Lower lobe of right lung (tissue), 2 donors: ENCODE measurements at regions not wholly inside any gene's neighbourhood (a gene's known extent, or its start where the extent isn't known, plus 50 kb on each side); places are given as distances from the start of the nearest gene placed in this dataset.
"Not testable (repeated sequence)": the region's sequence is repeated elsewhere in the genome, so short reads cannot be mapped to it uniquely, and the experiment has no call there.

Experiments
- ATAC-seq, 2 donors: fragments of 200-7000 bp; cut with Tn5 transposase; one replicate each; pipeline ENCODE4 v1.9.1; 2020 to 2022; ENCODE audit warnings: mild to moderate bottlenecking in 2 of 2, moderate library complexity in 2 of 2
- DNase-seq: peaks from one replicate; pipeline ENCODE4 v3.0.0-alpha.2; 2020
- H3K27ac ChIP-seq: fragments of 200-600 bp; one replicate; pipeline ENCODE4 v1.8.0; 2022
- H3K27me3 ChIP-seq: fragments of 200-600 bp; one replicate; pipeline ENCODE4 v1.8.0; 2022; ENCODE audit warnings: low read depth
- H3K36me3 ChIP-seq: fragments of 200-600 bp; one replicate; pipeline ENCODE4 v1.8.0; 2022; ENCODE audit warnings: mild to moderate bottlenecking
- H3K4me1 ChIP-seq: fragments of 200-600 bp; one replicate; pipeline ENCODE4 v1.8.0; 2022
- H3K4me3 ChIP-seq: fragments of 200-600 bp; one replicate; pipeline ENCODE4 v1.8.0; 2022; ENCODE audit warnings: mild to moderate bottlenecking
- H3K9me3 ChIP-seq: fragments of 200-600 bp; one replicate; pipeline ENCODE4 v1.8.0; 2022
- CTCF ChIP-seq: fragments of 200-600 bp; IDR thresholded peaks from one replicate; pipeline ENCODE4 v1.8.0; 2022; ENCODE audit warnings: antibody characterized with exemption, mild to moderate bottlenecking
- intact Hi-C: fragments of 100-400 bp; cut with DNase I; formaldehyde crosslinking; loops from one replicate; pipeline ENCODE4 v1.11.0; 2022
- donor health status: DM: no; HTN: yes; CAD: no; lungs with severe emphysema.

GRCh38 chr11:8772571-8773519 is 90.3 kb downstream of the RPL27A start:
- ATAC-seq, result no peak
- Histone ChIP-seq H3K9me3 (no peaks in the 10 kb centered on the region), H3K27ac (peak overlapping the region; percentile 33), H3K27me3 (no peaks in the 10 kb centered on the region), H3K36me3 (no peaks in the 10 kb centered on the region), H3K4me1 (peaks cover 18% of the 10 kb centered on the region), H3K4me3 (no peak overlapping the region)
- intact Hi-C loops, result no loop called here
- TF ChIP-seq CTCF, result no peak
- no peak for DNase-seq

GRCh38 chr11:8773916-8774539 is 91.4 kb downstream of the RPL27A start:
- Histone ChIP-seq H3K27me3 (no peaks in the 10 kb centered on the region), H3K4me1 (peaks cover 21% of the 10 kb centered on the region), H3K9me3 (no peaks in the 10 kb centered on the region), H3K4me3 (no peak overlapping the region), H3K27ac (peak overlapping the region; percentile 58), H3K36me3 (no peaks in the 10 kb centered on the region)
- no peak for TF ChIP-seq CTCF
- DNase-seq (no peak), ATAC-seq (no peak)
- intact Hi-C loops, result no loop called here

GRCh38 chr11:8774916-8775315 is 92.3 kb downstream of the RPL27A start:
- DNase-seq, H3K4me3 ChIP-seq, H3K36me3 ChIP-seq, ATAC-seq, H3K27me3 ChIP-seq, intact Hi-C loops, H3K9me3 ChIP-seq: not testable (repeated sequence)
- Histone ChIP-seq H3K27ac (peak overlapping the region; percentile 58), H3K4me1 (peaks cover 23% of the 10 kb centered on the region)

GRCh38 chr11:8775332-8775731 is 92.7 kb downstream of the RPL27A start:
- DNase-seq (no peak), ATAC-seq (peak; percentile 64 to 69)
- TF ChIP-seq CTCF, result no peak
- H3K9me3 ChIP-seq, result no peaks in the 10 kb centered on the region
- H3K27me3 ChIP-seq, result no peaks in the 10 kb centered on the region
- H3K4me3 ChIP-seq, result no peak overlapping the region
- peaks cover 23% of the 10 kb centered on the region for H3K4me1 ChIP-seq
- H3K27ac ChIP-seq, result peak overlapping the region; percentile 58
- intact Hi-C loops, result no loop called here
- no peaks in the 10 kb centered on the region for H3K36me3 ChIP-seq

- peak overlapping the region; percentile 58 for H3K27ac ChIP-seq
- H3K36me3 ChIP-seq, result no peaks in the 10 kb centered on the region
- H3K4me3 ChIP-seq, result no peak overlapping the region
- ATAC-seq (no peak), DNase-seq (no peak)
- TF ChIP-seq CTCF, result no peak
- peaks cover 23% of the 10 kb centered on the region for H3K4me1 ChIP-seq
- intact Hi-C loops, result no loop called here
- H3K9me3 ChIP-seq, result no peaks in the 10 kb centered on the region
- no peaks in the 10 kb centered on the region for H3K27me3 ChIP-seq
Measured at GRCh38 chr11:8775734-8776133, 93.1 kb downstream of the RPL27A start.

- no peak overlapping the region for H3K4me3 ChIP-seq
- TF ChIP-seq CTCF, result no peak
- H3K4me1 ChIP-seq, result peaks cover 23% of the 10 kb centered on the region
- no peaks in the 10 kb centered on the region for H3K27me3 ChIP-seq
- no peaks in the 10 kb centered on the region for H3K9me3 ChIP-seq
- H3K36me3 ChIP-seq, result no peaks in the 10 kb centered on the region
- intact Hi-C loops, result no loop called here
- no peak for DNase-seq
- H3K27ac ChIP-seq, result no peak overlapping the region
- peak in 1 of 2 donors; percentile 4 for ATAC-seq
Measured at GRCh38 chr11:8776209-8776608, 93.6 kb downstream of the RPL27A start.
